OCI-LY3 (cell line): ENCODE measurements at regions not wholly inside any gene's neighbourhood (a gene's known extent, or its start where the extent isn't known, plus 50 kb on each side); places are given as distances from the start of the nearest gene placed in this dataset.

Experiments
- EZH2phosphoT487 ChIP-seq: fragments of 200-600 bp; shearing (Covaris generic); IDR thresholded peaks from 2 replicates; pipeline ENCODE4 v1.6.1; 2018; ENCODE audit warnings: antibody characterized with exemption, mixed run types, low read depth
- TF ChIP-seq, protein P1 (sequence below): fragments of 200-600, 300-600 bp; sonication (generic); IDR thresholded peaks from 2 replicates; pipeline ENCODE4 v1.5.1; 2014; ENCODE audit warnings: antibody characterized with exemption, low read length, low read depth

- TF ChIP-seq, protein P1, sequence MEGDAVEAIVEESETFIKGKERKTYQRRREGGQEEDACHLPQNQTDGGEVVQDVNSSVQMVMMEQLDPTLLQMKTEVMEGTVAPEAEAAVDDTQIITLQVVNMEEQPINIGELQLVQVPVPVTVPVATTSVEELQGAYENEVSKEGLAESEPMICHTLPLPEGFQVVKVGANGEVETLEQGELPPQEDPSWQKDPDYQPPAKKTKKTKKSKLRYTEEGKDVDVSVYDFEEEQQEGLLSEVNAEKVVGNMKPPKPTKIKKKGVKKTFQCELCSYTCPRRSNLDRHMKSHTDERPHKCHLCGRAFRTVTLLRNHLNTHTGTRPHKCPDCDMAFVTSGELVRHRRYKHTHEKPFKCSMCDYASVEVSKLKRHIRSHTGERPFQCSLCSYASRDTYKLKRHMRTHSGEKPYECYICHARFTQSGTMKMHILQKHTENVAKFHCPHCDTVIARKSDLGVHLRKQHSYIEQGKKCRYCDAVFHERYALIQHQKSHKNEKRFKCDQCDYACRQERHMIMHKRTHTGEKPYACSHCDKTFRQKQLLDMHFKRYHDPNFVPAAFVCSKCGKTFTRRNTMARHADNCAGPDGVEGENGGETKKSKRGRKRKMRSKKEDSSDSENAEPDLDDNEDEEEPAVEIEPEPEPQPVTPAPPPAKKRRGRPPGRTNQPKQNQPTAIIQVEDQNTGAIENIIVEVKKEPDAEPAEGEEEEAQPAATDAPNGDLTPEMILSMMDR, result no peak
- TF ChIP-seq EZH2phosphoT487, result no peak
Observed at GRCh38 chr22:25352294-25352680, 132.8 kb downstream of the CRYBB2 start.
